ENCODE measurements at regions not wholly inside any gene's neighbourhood (a gene's known extent, or its start where the extent isn't known, plus 50 kb on each side); places are given as distances from the start of the nearest gene placed in this dataset.

- DNase-seq (ENCODE audit: low spot score) (no peak), ATAC-seq (no peak)
Measured at GRCh38 chr1:37415611-37416244, 58.7 kb upstream of the ZC3H12A start.

DNA sequence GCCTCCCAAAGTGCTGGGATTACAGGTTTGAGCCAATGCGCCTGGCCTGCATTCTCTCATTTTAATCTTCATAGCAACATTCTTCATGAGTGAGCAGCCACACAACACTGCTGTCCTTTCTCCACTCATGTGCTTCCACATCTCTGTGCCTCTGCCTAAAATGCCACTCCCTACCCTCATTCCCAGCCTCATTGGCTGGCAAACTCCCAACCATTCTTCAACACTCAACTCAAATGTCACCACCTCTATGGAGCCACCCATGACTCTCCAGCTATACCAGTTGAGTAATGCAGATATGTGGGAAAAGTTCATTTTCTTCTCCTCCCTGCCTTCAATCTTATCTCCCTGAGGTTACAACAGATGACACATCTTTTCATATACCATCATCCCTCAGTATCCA is 53.9 kb upstream of the ZC3H12A start:
- ATAC-seq (no peak), DNase-seq (ENCODE audit: low spot score) (no peak)

- DNase-seq (ENCODE audit: low spot score) (no peak), ATAC-seq (no peak)
Measured at GRCh38 chr1:37423810-37424209, 50.6 kb upstream of the ZC3H12A start.

GRCh38 chr1:37424523-37424922 is 49.9 kb upstream of the ZC3H12A start:
- DNase-seq (ENCODE audit: low spot score), result no peak
- ATAC-seq, result no peak
